Lung (tissue), 11 donors: ENCODE measurements at regions not wholly inside any gene's neighbourhood (a gene's known extent, or its start where the extent isn't known, plus 50 kb on each side); places are given as distances from the start of the nearest gene placed in this dataset.

Source experiments
- ATAC-seq: fragments of 200-7000 bp; cut with Tn5 transposase; one replicate; pipeline ENCODE4 v1.9.1; 2020; ENCODE audit warnings: moderate number of reproducible peaks; ENCODE audit not compliant: insufficient read depth, low FRiP score
- DNase-seq, 3 donors: peaks; one replicate each; pipeline ENCODE4 v3.0.0-alpha.2; 2013 to 2017
- H3K27ac ChIP-seq, 2 donors: one replicate each; pipeline ENCODE4 v1.5.1; 2013; ENCODE audit warnings: mild to moderate bottlenecking in 2 of 2, moderate library complexity in 2 of 2, control low read depth in 1 of 2, inconsistent platforms in 1 of 2, low read depth in 1 of 2, low read length in 1 of 2
- H3K27me3 ChIP-seq, 3 donors: one replicate each; pipeline ENCODE4 v1.5.1; 2013; ENCODE audit warnings: low read length in 2 of 3; ENCODE audit not compliant: control insufficient read depth in 3 of 3, insufficient read depth in 3 of 3
- H3K36me3 ChIP-seq, 4 donors: one replicate each; pipeline ENCODE4 v1.5.1; 2013; ENCODE audit warnings: low read length in 4 of 4, mild to moderate bottlenecking in 1 of 4, moderate library complexity in 1 of 4; ENCODE audit not compliant: control insufficient read depth in 4 of 4, insufficient read depth in 4 of 4
- H3K4me1 ChIP-seq, 5 donors: one replicate each; pipeline ENCODE4 v1.5.1; 2013; ENCODE audit warnings: low read length in 5 of 5, mild to moderate bottlenecking in 2 of 5, moderate library complexity in 1 of 5; ENCODE audit not compliant: control insufficient read depth in 5 of 5, insufficient read depth in 5 of 5
- H3K4me3 ChIP-seq: one replicate; pipeline ENCODE4 v1.5.1; 2013; ENCODE audit warnings: mild to moderate bottlenecking, control low read depth, moderate library complexity
- H3K9ac ChIP-seq, 2 donors: one replicate each; pipeline ENCODE4 v1.5.1; 2013; ENCODE audit warnings: low read length in 2 of 2, control low read depth in 1 of 2; ENCODE audit not compliant: insufficient read depth in 1 of 2
- H3K9me3 ChIP-seq, 4 donors: one replicate each; pipeline ENCODE4 v1.5.1; 2013; ENCODE audit warnings: low read length in 3 of 4, mild to moderate bottlenecking in 1 of 4, moderate library complexity in 1 of 4; ENCODE audit not compliant: control insufficient read depth in 4 of 4, insufficient read depth in 3 of 4
- WGBS, 2 donors: extraction: QIAGEN DNeasy Blood & Tissue Kit; methylation state at CpG; one replicate each; pipeline ENCODE4 v1.1.7; 2013; 5-methylcytosine and 5-hydroxymethylcytosine counted together
- TF ChIP-seq, protein P1 (sequence below): IDR thresholded peaks from 2 replicates; pipeline ENCODE4 v1.5.1; 2012; ENCODE audit warnings: mild to moderate bottlenecking; ENCODE audit errors: control extremely low read depth, extremely low read depth
- donor health status: control.
- donor health status: control.
- donor health status: Bipolar disorder and iron deficiency.
- donor health status: healthy.
- donor health status: DM: yes; HTN: yes; CAD: no.

DNA sequence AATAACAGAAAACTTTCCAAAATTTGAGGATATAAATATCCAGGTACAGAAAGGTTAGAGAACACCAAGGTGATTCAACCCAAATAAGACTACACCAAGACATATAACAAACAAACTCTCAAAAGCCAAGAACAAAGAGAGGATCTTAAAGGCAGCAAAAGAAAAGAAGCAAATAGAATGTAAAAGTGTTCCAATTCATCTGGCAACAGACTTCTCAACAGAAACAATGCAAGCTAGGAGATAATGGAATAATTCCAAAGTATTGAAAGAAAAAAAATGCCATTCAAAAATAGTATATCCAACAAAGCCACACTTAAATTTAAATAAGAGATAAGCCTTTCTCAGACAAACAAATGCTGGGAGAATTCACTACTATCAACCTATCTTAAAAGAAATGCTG, 153.0 kb upstream of the FAT3 start:
- DNase-seq (no peak), ATAC-seq (no peak)
- no peak overlapping the region for H3K9ac ChIP-seq
- H3K9me3 ChIP-seq = peaks cover 0 to 7% (median 4%) of the 10 kb centered on the region in 4 donors
- no peak overlapping the region for H3K27ac ChIP-seq
- no peaks in the 10 kb centered on the region for H3K36me3 ChIP-seq
- H3K4me1 ChIP-seq = peaks cover 0 to 7% (median 0%) of the 10 kb centered on the region in 5 donors
- H3K4me3 ChIP-seq = no peak overlapping the region
- TF ChIP-seq, protein P1, sequence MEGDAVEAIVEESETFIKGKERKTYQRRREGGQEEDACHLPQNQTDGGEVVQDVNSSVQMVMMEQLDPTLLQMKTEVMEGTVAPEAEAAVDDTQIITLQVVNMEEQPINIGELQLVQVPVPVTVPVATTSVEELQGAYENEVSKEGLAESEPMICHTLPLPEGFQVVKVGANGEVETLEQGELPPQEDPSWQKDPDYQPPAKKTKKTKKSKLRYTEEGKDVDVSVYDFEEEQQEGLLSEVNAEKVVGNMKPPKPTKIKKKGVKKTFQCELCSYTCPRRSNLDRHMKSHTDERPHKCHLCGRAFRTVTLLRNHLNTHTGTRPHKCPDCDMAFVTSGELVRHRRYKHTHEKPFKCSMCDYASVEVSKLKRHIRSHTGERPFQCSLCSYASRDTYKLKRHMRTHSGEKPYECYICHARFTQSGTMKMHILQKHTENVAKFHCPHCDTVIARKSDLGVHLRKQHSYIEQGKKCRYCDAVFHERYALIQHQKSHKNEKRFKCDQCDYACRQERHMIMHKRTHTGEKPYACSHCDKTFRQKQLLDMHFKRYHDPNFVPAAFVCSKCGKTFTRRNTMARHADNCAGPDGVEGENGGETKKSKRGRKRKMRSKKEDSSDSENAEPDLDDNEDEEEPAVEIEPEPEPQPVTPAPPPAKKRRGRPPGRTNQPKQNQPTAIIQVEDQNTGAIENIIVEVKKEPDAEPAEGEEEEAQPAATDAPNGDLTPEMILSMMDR = no peak
- H3K27me3 ChIP-seq = no peaks in the 10 kb centered on the region

DNA sequence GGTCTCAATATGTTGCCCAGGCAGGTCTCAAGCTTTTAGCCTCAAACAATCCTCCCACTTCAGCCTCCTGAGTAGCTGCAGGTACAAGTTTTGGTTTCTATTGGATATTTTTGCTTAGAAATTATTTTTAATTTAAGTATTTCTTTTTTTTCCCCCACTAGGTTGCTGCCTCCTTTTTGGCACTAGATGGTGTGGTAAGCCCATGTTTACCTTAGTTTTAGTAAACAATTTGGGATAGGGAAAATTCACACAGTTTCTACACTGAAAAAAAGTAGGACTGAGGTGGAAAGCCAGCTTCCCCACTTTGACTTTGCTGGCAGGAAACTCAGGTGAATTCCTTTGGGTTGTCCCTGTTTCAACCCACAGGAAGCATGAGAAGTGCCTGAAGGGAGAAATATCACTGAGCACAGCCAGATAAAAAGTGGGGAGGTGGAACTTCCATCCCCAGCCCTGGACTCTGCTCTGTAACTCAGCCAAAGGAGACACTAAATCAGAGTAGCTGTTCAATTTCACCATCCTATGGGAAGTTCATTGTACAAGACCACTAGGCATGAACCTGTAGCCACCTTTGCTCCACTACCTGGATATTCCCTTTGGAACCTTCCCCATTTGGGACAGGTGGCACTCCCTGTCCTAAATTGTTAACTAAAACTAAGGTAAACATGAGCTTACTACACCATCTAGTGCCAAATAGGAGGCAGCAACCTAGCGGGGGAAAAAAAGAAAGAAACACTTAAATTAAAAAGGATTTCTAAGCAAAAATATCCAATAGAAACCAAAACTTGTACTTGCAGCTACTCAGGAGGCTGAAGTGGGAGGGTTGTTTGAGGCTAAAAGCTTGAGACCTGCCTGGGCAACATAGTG, 154.4 kb upstream of the FAT3 start:
- Histone ChIP-seq H3K9ac (no peak overlapping the region), H3K4me3 (no peak overlapping the region), H3K36me3 (no peaks in the 10 kb centered on the region), H3K27me3 (no peaks in the 10 kb centered on the region), H3K9me3 (peaks cover 0 to 7% (median 4%) of the 10 kb centered on the region in 4 donors), H3K4me1 (peaks cover 0 to 8% (median 0%) of the 10 kb centered on the region in 5 donors), H3K27ac (no peak overlapping the region)
- TF ChIP-seq, protein P1 = no peak
- DNase-seq (peak in 2 of 3 donors; percentile 49 to 53), ATAC-seq (no peak)
- 86 to 96% methylated on average over 1 of the region's 1 CpG for WGBS, 2 donors

DNA sequence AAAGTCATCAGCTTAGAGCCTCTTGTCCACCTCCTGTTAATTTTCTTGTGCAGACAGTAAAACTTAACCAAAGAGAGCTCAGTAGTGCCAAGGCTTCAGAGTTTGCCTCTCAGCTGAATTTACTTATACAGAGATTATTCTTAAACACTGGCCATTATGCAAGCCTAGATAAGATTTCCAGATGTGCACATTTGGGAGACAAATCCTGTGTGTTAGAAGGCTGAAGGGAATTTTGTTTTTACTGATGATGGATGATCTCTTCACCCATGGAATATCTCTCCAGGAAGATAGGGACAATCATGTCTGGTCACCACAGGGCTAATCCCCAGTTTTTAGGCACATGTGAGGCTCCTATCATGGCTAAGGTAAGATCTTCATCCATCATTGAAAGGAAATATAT, 157.6 kb upstream of the FAT3 start:
- TF ChIP-seq, protein P1 = no peak
- no peak for ATAC-seq
- DNase-seq = peak in 1 of 3 donors; percentile 28
- Histone ChIP-seq H3K4me1 (peaks cover 0 to 9% (median 0%) of the 10 kb centered on the region in 5 donors), H3K36me3 (no peaks in the 10 kb centered on the region), H3K4me3 (no peak overlapping the region), H3K27ac (no peak overlapping the region), H3K9me3 (peaks cover 0 to 7% (median 4%) of the 10 kb centered on the region in 4 donors), H3K27me3 (no peaks in the 10 kb centered on the region), H3K9ac (no peak overlapping the region)
